CD14-positive monocyte (primary cell): ENCODE measurements at regions not wholly inside any gene's neighbourhood (a gene's known extent, or its start where the extent isn't known, plus 50 kb on each side); places are given as distances from the start of the nearest gene placed in this dataset.

Experiments
- DNase-seq, 3 donors: peaks; one replicate each; pipeline ENCODE4 v3.0.0-alpha.2; 2011 to 2022
- H2AFZ ChIP-seq: 2 replicates; pipeline ENCODE4 v1.6.0; 2012; ENCODE audit warnings: mild to moderate bottlenecking, low read depth, low read length, inconsistent platforms; ENCODE audit not compliant: insufficient read depth, poor library complexity, severe bottlenecking
- H3K27ac ChIP-seq, 2 donors: 1 replicate in 1 of 2; 2 replicates in 1 of 2; pipeline ENCODE4 v1.5.1; 2012 to 2013; ENCODE audit warnings: low read length in 2 of 2, control low read depth in 1 of 2, inconsistent platforms in 1 of 2, low read depth in 1 of 2, mild to moderate bottlenecking in 1 of 2
- H3K27me3 ChIP-seq, 2 donors: one replicate each; pipeline versions ENCODE4 v1.6.0 to v1.6.1; 2011 to 2013; ENCODE audit warnings: low read length in 2 of 2; ENCODE audit not compliant: control insufficient read depth in 2 of 2, insufficient read depth in 2 of 2
- H3K36me3 ChIP-seq, 2 donors: replicated peaks in 1 of 2; 1 replicate in 1 of 2; 2 replicates in 1 of 2; pipeline versions ENCODE4 v1.5.1 to v1.6.1; 2012 to 2013; ENCODE audit warnings: low read length in 2 of 2, control low read depth in 1 of 2, inconsistent platforms in 1 of 2, mild to moderate bottlenecking in 1 of 2; ENCODE audit not compliant: insufficient read depth in 2 of 2, control insufficient read depth in 1 of 2
- H3K4me1 ChIP-seq, 2 donors: 1 replicate in 1 of 2; 2 replicates in 1 of 2; pipeline versions ENCODE4 v1.5.1 to v1.6.1; 2012 to 2013; ENCODE audit warnings: low read length in 2 of 2, control low read depth in 1 of 2, inconsistent platforms in 1 of 2, mild to moderate bottlenecking in 1 of 2, moderate library complexity in 1 of 2; ENCODE audit not compliant: insufficient read depth in 2 of 2, control insufficient read depth in 1 of 2
- H3K4me2 ChIP-seq: replicated peaks from 2 replicates; pipeline ENCODE3; 2012; ENCODE audit warnings: low read length, moderate library complexity, mild to moderate bottlenecking; ENCODE audit not compliant: poor library complexity, severe bottlenecking; ENCODE audit errors: extremely low read depth
- H3K4me3 ChIP-seq, 3 experiments: fragments of 200-600 bp in 1 of 3; sonication (generic) in 1 of 3; replicated peaks in 1 of 3; 1 replicate in 2 of 3; 2 replicates in 1 of 3; pipeline ENCODE4 v1.5.1; 2011 to 2013; ENCODE audit warnings: low read length in 3 of 3, mild to moderate bottlenecking in 3 of 3, control low read depth in 2 of 3, low read depth in 2 of 3, inconsistent platforms in 1 of 3, moderate library complexity in 1 of 3
- H3K79me2 ChIP-seq: 2 replicates; pipeline ENCODE4 v1.6.0; 2012; ENCODE audit warnings: mild to moderate bottlenecking, control low read depth, inconsistent platforms, low read length, moderate library complexity; ENCODE audit not compliant: insufficient read depth
- H3K9ac ChIP-seq: 2 replicates; pipeline ENCODE4 v1.6.0; 2017; ENCODE audit warnings: low read length, mild to moderate bottlenecking; ENCODE audit not compliant: insufficient read depth, poor library complexity, severe bottlenecking
- H3K9me3 ChIP-seq, 2 donors: replicated peaks in 1 of 2; 1 replicate in 1 of 2; 2 replicates in 1 of 2; pipeline versions ENCODE4 v1.5.1 to v1.6.1; 2012 to 2013; ENCODE audit warnings: low read length in 2 of 2, control low read depth in 1 of 2; ENCODE audit not compliant: control insufficient read depth in 1 of 2, insufficient read depth in 1 of 2
- H4K20me1 ChIP-seq: 2 replicates; pipeline ENCODE4 v1.6.0; 2012; ENCODE audit warnings: mild to moderate bottlenecking, low read length, control low read depth, moderate library complexity; ENCODE audit not compliant: insufficient read depth
- H3K27ac Mint-ChIP-seq, 7 donors: one replicate each; pipeline ENCODE4 v1.8.0; 2020; ENCODE audit warnings: mild to moderate bottlenecking in 7 of 7, mixed read lengths in 7 of 7, moderate library complexity in 6 of 7, inconsistent platforms in 2 of 7
- H3K27me3 Mint-ChIP-seq, 3 donors: one replicate each; pipeline ENCODE4 v1.8.0; 2021 to 2022; ENCODE audit warnings: low read depth in 3 of 3, mild to moderate bottlenecking in 3 of 3, mixed read lengths in 3 of 3, moderate library complexity in 3 of 3, inconsistent platforms in 1 of 3
- H3K36me3 Mint-ChIP-seq, 2 donors: one replicate each; pipeline ENCODE4 v1.8.0; 2020; ENCODE audit warnings: mixed read lengths in 2 of 2, inconsistent platforms in 1 of 2, mild to moderate bottlenecking in 1 of 2
- H3K4me1 Mint-ChIP-seq: one replicate; pipeline ENCODE4 v1.8.0; 2020; ENCODE audit warnings: mild to moderate bottlenecking, mixed read lengths
- H3K4me3 Mint-ChIP-seq, 2 donors: one replicate each; pipeline ENCODE4 v1.8.0; 2020; ENCODE audit warnings: mild to moderate bottlenecking in 2 of 2, mixed read lengths in 2 of 2, moderate library complexity in 1 of 2
- H3K9me3 Mint-ChIP-seq, 7 donors: one replicate each; pipeline ENCODE4 v1.8.0; 2020 to 2022; ENCODE audit warnings: mixed read lengths in 7 of 7, mild to moderate bottlenecking in 6 of 7, moderate library complexity in 6 of 7, inconsistent platforms in 2 of 7
- CTCF ChIP-seq: fragments of 200-600 bp; IDR thresholded peaks from one replicate; pipeline ENCODE4 v1.8.0; 2022; ENCODE audit warnings: antibody characterized with exemption, mild to moderate bottlenecking
- WGBS: methylation state at CpG from one replicate; pipeline ENCODE4 v1.1.5; 2013; ENCODE audit warnings: missing lambda C conversion rate; ENCODE audit not compliant: insufficient coverage; 5-methylcytosine and 5-hydroxymethylcytosine counted together
- intact Hi-C, 2 donors: fragments of 100-400 bp; cut with micrococcal nuclease; formaldehyde crosslinking; loops; one replicate each; pipeline versions ENCODE4 v1.15.0 to v1.15.1; 2023

GRCh38 chr6:23713211-23713610 is 412.8 kb upstream of the NRSN1 start:
- Histone ChIP-seq H3K36me3 (no peaks in the 10 kb centered on the region), H3K4me3 (no peak overlapping the region), H3K4me1 (no peaks in the 10 kb centered on the region), H3K79me2 (no peaks in the 10 kb centered on the region), H3K27me3 (no peaks in the 10 kb centered on the region), H3K9me3 (peaks cover 0 to 5% of the 10 kb centered on the region in 2 donors), H4K20me1 (no peaks in the 10 kb centered on the region), H3K27ac (no peak overlapping the region), H3K4me2 (no peak overlapping the region), H3K9ac (no peak overlapping the region), H2AFZ (no peak overlapping the region)
- no peaks in the 10 kb centered on the region for H3K36me3 Mint-ChIP-seq
- no peak overlapping the region for H3K27ac Mint-ChIP-seq
- intact Hi-C loops = no loop called here
- no peak for DNase-seq
- H3K9me3 Mint-ChIP-seq = peaks cover 0 to 5% (median 4%) of the 10 kb centered on the region in 7 donors
- H3K4me1 Mint-ChIP-seq = no peaks in the 10 kb centered on the region
- no peak for TF ChIP-seq CTCF
- H3K4me3 Mint-ChIP-seq = no peak overlapping the region
- H3K27me3 Mint-ChIP-seq = no peaks in the 10 kb centered on the region
- no CpG with 5 or more reads among the region's 1 CpG for WGBS

- no peak overlapping the region for H3K27ac ChIP-seq
- H3K4me3 Mint-ChIP-seq = no peak overlapping the region
- peaks cover 0 to 3% of the 10 kb centered on the region in 2 donors for H3K9me3 ChIP-seq
- H3K36me3 ChIP-seq = no peaks in the 10 kb centered on the region
- H3K27me3 Mint-ChIP-seq = peaks cover 0 to 5% (median 0%) of the 10 kb centered on the region in 3 donors
- H3K79me2 ChIP-seq = no peaks in the 10 kb centered on the region
- H3K9ac ChIP-seq = no peak overlapping the region
- no peaks in the 10 kb centered on the region for H3K4me1 Mint-ChIP-seq
- no CpG with 5 or more reads among the region's 2 CpGs for WGBS
- H3K36me3 Mint-ChIP-seq = no peaks in the 10 kb centered on the region
- intact Hi-C loops = no loop called here
- H3K27me3 ChIP-seq = no peaks in the 10 kb centered on the region
- TF ChIP-seq CTCF = no peak
- H3K4me1 ChIP-seq = no peaks in the 10 kb centered on the region
- H4K20me1 ChIP-seq = no peaks in the 10 kb centered on the region
- no peak overlapping the region for H3K4me3 ChIP-seq
- H3K4me2 ChIP-seq = no peak overlapping the region
- DNase-seq = no peak
- peaks cover 0 to 8% (median under 1%) of the 10 kb centered on the region in 7 donors for H3K9me3 Mint-ChIP-seq
- no peak overlapping the region for H2AFZ ChIP-seq
- no peak overlapping the region for H3K27ac Mint-ChIP-seq
Observed at GRCh38 chr6:23728707-23729106, 397.3 kb upstream of the NRSN1 start.
